Hematopoietic multipotent progenitor cell treated with erythropoietin and hydrocortisone succinate and interleukin-3 and kit ligand, for 15 days (in vitro differentiated cells): ENCODE measurements at regions not wholly inside any gene's neighbourhood (a gene's known extent, or its start where the extent isn't known, plus 50 kb on each side); places are given as distances from the start of the nearest gene placed in this dataset.
"Not testable (repeated sequence)": the region's sequence is repeated elsewhere in the genome, so short reads cannot be mapped to it uniquely, and the experiment has no call there.

ENCODE experiments used
- DNase-seq: peaks from one replicate; pipeline ENCODE4 v3.0.0-alpha.2; 2015; ENCODE audit warnings: low spot score

DNA sequence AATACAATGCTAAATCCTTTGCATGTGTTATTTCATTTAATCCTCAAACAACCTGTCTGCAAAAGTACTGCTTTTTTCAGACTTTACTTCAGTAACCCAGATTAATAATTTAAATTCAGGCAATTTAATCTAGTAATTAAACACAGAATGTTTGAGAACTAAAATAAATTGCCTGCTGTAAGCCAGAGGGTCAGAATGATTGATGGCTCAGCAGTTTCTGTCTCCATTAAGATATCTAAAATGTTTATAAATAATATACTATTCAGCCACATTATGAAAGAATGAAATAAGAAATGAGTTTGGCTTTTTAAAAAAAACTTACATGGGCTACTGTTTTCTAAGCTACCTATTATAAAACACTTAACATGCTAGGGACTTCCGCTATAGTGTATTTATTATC, 846.0 kb downstream of the FAM181B start:
- no peak for DNase-seq

DNA sequence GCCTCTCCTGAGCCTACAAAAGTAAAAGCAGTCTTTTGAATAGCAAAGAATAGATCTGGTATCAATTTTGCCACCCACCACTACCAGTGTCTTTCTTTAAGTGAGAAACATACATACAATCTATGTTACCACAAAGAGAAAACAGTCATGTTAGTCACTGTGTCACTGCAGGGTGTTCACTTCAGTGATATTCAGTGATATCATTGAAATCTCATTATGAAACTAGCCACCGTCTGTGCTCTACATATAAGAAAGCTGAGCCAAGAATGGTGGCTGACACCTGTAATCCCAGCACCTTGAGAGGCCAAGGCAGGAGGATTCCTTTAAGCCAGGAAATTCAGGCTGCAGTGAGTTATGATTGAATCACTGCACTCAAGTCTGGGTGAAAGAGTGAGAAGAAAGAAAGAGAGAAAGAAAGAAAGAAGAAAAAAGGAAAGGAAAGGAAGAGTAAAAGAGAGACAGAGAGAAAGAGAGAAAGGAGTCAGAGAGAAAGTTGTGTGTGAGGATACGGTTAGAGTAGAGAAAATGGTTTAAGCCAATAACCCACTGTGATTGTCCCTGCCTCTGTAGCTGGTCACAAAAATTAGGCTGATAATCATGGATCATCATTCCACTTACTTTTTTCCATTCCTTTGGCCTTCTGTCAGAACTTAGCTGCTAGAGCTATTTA, 847.1 kb downstream of the FAM181B start:
- no peak for DNase-seq

DNA sequence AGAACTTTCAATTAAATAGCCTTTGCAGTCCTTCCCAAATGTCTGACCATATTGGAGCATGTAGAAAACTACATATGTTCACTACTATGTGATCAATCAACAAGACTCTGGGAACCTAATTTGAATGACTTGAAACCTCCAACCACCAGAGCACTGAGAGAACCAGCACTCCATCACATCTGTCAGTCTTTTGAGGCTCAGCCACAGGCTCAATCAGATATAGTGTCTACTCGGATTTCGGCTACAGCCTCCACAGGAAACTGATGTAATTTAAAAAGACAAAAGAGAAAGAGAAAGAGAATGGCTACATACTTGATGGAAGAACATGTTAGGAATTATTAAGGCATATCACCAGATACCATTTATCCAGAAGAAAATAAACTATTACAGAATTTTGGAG, 859.0 kb downstream of the FAM181B start:
- DNase-seq = no peak

DNA sequence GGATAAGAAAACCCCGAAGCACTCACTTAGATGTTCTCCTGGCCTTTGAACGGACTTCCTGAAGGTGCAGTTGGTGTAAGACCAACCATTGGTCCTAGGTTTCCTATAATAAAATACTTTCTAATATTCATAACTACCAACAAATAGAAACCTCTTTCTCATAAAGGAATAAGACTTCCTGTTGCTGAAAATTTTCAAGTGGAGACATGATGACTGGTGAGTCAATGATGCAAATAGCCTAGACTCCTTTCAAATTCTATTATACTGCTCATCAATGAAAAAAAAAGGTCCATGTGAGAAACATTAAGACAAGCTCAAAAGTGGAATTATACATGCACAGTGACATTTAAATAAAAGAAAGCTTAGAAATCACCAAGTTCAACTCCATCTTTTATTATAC, 862.8 kb downstream of the FAM181B start:
- DNase-seq = no peak

DNA sequence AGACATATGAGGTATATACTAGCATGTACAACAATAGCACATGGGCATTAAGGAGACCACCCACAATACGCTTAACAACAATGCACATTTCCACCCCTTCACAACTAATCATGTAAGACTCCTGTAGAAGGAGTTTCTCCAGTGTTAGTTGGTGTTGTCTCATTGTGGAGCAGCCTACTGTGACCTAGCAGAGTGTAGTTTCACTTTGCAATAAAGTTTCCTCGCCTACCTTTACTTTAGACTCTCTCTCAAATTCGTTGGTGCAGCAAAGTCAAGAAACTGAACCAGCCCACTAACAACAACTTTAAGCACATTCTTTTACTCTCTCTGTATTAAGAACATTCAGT, 863.6 kb downstream of the FAM181B start:
- DNase-seq = no peak

DNA sequence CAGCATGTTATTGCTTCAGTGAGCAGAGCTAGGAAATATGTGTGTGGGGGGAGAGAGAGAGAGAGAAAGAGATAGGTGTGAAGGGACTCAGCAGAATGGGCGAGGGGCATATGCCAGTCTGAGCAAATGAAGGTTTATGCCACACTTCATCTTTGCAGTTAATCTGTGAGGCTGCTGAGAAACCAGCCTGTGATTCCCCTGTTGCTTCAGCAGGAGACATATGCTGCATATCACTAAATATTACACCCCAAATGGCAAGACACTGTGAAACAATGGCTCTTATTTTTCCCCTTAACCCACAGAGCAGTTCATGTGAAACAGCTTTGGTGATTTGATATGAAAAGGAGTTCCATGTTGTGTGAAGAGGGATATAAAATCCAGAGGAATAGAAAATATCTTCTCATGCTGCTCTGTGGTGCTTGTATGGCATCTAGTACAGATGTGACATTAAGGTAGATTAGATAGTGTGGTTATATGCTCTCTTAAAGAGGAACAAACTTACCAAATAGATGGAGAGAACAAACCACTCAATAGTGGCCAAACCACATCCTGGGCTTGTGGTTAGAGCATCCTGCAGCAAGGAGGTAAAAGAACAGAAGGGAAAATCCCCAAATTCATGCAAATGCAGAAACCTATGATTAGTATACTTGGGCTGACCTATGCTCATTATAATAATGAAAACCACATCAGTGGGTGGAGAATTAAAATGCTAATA, 864.2 kb downstream of the FAM181B start:
- no peak for DNase-seq

DNA sequence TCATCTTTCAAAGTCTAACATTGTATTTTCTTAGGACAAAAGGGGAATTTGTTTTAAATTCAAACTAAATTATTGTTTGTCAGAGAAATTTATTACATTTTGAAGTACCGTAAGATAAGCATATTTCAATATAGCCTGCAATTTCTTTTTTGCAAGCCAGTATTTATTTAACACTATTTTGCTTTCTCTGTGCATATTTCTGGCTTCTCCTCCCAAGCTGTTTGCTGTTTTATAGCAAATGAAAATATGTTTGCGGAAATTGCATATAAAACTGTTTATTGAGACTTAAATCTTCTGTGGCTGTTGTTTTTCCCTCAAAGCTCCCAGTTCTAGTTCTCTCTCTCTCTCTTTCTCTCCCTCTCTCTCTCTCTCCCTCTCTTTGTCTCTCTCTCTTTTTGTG, 866.8 kb downstream of the FAM181B start:
- DNase-seq = no peak

DNA sequence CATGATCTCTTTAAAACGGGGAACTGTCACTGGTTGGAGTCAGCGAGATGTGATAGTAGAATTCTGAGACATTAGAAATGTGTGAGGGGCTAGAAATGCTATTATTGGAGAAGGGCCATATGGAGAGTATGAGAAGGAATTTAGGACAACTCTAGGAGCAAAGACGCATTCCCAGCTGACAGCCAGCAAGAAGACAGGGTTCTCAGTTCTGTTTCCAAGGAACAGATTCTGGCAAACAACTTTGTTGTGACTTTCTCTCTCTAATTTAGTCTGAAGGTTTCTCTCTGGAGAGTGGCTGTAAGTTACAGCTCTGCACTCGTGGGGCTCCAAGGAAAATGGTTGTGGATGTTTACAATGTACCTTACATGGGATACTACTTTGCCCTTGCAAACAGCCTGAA, 876.3 kb downstream of the FAM181B start:
- no peak for DNase-seq

DNA sequence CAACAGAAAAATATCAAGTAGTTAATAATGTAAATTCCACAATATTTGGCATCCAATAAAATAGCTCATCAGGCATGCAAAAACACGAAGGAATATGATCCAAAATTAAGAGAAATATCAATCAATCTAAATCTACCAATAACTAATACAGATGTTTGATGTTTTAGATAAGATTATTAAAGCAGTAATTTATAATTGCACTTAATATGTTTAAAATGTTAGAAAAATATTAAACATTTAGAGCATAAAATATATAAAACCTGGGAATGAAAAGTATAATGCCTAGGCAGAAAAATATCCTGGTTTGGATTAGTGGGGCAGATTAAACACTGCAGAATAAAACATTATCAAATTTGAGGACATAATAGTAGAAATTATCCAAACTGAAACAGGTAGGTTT, 879.9 kb downstream of the FAM181B start:
- DNase-seq = no peak

DNA sequence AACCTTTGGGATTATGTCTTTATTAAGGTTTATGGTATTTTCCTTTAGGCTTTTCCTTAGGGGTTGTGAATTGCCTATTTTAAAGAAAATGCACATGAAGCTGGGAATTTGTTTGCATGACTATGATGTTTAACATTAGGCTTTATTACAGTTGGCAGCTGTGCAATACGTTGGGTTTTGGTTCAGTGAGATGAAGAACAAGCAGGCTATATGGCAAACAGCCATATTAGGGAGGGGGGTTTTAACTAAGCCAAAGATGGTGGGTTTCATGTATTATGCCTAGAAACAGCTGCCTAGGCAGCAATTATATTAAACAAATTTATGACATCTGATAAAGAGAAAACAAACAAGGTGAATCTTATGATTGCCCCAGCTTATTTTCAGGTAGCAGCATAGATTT, 880.8 kb downstream of the FAM181B start:
- DNase-seq = no peak

DNA sequence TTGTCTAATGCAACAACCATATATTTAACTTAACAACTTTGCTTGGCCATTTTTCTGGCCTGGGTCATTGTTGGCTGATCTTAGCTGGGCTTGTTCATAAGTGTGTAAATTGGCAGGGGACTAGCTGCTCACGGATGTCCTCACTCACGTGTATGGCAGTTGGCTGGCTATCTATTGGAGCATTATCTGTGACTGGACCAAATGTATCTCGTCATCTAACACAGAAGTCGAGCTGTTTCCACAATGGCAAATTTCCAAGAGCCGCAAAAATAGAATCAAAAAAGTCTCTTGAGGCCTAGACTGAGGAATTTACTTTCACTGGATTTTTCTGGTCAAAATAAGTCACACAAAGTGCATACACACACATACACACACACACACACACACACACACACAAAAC, 893.3 kb downstream of the FAM181B start:
- no peak for DNase-seq

DNA sequence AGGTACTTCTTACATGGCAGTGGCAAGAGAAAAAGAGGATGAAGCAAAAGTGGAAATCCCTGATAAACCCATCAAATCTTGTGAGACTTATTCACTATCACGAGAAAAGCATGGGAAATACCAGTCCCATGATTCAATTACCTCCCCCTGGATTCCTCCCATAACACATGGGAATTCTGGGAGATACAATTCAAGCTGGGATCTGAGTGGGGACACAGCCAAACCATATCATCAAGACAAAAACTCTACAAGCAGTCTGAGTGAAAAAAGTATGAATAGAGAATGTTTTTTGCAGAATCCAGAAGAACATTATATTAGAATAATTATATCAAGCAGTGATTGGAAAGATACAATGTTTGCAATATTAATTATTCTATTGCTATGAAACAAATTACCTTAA, 893.7 kb downstream of the FAM181B start:
- no peak for DNase-seq

DNA sequence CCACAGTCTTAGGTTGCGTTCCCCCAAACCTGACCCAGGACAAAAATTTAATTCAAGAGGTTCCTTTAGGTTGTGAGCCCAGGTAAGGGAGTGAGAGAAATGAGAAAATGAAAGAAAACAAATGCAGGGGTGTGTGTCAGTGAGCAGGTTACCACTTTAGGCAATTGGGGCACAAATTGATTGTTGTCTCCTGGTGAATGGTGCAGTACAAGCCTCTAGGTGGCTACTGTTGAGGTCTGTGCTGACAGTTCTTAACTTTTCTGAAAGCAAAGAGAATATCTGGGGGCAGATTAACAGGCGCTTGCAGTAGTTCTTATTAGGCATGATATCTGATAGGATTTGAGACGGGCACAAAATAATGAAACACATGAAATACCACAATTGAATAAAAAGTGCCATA, 894.6 kb downstream of the FAM181B start:
- no peak for DNase-seq

DNA sequence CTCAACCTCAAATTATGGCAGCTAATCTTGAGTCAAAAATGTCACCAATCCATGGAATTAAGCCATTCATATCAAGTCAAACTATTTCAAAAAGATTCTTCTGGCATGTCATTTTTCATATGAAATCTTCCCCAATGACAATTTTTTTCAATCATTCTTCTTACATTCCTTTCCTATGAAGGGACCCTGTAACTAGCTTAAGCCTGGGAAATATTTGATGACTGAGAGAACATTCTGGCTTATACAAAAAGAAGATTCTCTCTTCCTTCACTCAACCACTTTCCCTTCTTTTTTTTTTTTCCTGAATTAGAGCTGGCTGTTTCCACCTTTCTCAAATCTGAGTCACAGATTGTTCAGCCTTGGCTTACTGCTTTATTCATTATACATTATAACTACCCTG, 903.7 kb downstream of the FAM181B start:
- DNase-seq = no peak

DNA sequence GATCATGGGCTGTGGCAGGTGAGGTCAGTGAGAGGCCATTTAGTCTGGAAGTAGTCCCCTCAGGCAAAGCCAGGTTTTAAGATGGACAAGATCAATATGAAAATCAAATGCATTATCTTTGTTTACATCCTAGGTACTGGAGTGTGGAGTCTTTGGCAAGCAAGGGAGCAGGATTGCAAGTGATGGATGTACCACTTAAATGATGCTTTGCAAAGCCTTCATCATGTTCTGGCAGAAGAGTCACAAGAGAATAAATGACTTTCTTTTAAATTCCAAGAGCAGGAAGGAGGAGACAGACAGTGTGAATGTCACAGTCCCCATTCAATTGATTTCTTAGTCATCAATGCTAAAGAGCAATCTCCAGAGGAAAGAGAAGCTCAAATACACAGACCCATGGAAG, 908.3 kb downstream of the FAM181B start:
- no peak for DNase-seq

DNA sequence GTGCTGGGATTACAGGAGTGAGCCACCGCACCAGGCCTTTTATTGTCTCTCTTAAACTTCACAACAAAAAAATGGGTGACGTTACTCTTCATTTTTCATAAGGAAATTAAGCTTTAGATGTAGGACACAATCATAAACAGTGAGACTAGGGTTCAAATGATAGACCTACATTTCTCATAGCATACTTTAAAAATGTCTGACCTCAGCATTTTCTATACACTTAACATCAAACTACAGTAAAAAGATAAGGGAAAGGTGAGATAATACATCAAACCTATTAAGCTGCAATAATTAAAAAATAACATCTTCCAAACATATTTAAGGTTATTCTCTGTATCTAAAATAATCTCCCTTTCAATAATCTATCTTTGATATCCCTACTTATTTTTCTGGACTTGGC, 914.2 kb downstream of the FAM181B start:
- DNase-seq = no peak

DNA sequence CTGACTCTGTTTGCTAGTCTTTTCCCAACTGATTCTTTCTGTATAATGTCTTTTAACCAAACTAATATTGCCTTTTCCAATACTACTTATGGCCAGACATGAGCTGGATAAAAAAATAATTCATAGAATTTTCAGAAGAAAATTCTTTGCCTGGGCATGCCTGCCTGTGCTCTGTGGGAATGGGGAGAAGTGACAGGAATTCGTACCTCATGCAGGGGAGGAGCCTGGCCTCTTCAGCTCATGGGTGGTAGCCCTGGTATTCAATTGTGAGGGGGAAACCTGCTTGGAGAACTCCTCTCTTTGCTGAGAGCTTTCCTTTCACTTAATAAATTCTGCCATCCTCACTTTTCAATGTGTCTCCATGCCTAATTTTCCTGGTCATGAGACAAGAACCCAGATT, 928.8 kb downstream of the FAM181B start:
- no peak for DNase-seq

DNA sequence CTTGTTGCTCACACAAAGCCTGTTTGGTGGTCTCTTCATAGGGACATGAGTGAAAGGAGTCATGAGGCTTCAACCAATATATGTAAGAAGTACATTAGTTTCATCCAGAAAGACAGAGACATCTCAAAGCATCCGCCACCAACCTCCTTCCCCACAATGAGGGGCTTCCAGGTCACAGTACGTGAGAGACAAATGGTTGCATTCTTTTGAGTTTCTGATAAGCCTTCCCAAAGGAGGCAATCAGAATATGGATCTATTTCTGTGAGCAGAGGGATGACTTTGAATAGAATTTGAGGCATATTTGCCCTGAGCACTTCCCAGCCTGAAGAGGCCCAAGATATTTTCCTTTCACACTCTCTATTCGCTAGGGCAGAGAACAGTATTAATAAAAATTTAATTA, 931.1 kb downstream of the FAM181B start:
- no peak for DNase-seq

DNA sequence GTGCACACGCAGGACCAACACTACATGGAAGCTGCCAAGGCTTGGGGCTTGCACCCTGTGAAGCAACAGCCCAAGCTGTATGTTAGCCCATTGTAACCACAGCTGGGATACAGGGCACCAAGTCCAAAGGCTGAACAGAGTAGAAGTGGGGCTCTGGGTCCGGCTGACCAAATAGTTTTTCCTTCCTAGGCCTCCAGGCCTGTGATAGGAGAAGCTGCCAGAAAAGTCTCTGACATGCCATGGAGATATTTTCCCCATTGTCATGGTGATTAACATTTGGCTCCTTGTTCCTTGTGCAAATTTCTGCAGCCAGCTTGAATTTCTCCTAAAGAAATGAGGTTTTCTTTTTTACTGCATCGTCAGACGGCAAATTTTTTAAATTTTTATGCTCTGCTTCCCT, 941.2 kb downstream of the FAM181B start:
- no peak for DNase-seq

DNA sequence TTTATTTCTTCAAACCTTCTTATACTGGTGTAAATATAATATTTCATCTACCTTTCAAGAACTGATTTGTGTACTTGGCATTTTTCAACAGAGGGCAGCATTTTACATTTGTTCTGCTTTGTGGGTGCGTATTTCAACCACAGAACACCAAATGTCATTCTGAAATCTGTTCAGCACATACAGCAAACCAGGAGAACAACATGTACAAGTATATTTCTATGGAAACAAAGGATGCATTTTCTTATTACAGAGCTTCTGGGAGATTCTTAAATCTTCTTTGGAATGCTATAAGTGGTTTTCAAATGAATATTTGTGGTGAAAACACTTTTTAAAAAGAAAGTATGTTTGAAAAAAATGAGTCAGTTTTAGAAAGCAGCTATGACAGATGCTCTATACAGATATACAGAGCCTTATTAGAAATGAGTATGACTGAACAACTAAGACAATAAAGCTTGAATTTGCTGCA, 946.0 kb downstream of the FAM181B start:
- DNase-seq = no peak

DNA sequence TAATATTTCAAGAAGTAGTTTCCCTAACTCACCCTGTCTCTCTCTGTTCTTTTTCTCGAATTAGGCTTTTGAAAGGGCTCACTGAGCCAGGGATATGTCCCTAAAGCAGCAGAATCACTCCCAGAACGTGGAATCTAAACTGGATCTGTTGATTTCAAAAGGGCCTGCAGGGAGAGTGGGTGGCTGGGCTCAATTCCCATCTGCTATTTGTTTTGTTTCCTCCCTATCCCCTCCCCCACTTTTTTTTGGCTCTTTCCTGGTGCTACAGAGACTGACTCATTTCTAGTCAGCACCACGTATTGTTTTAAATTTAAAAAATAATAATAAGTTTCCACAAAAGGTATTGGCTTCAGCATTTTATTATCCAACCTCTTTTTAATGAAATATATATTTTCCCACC, 961.5 kb downstream of the FAM181B start:
- DNase-seq = no peak

DNA sequence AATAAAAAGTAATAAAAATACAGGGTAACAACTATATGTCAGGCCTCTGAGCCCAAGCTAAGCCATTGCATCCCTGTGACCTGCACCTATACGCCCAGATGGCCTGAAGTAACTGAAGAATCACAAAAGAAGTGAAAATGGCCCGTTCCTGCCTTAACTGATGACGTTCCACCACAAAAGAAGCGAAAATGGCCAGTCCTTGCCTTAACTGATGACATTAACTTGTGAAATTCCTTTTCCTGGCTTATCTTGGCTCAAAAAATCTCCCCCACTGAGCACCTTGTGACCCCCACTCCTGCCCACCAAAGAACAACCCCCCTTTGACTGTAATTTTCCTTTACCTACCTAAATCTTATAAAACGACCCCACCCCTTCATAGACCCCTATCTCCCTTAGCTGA, 963.8 kb downstream of the FAM181B start:
- not testable (repeated sequence) for DNase-seq

DNA sequence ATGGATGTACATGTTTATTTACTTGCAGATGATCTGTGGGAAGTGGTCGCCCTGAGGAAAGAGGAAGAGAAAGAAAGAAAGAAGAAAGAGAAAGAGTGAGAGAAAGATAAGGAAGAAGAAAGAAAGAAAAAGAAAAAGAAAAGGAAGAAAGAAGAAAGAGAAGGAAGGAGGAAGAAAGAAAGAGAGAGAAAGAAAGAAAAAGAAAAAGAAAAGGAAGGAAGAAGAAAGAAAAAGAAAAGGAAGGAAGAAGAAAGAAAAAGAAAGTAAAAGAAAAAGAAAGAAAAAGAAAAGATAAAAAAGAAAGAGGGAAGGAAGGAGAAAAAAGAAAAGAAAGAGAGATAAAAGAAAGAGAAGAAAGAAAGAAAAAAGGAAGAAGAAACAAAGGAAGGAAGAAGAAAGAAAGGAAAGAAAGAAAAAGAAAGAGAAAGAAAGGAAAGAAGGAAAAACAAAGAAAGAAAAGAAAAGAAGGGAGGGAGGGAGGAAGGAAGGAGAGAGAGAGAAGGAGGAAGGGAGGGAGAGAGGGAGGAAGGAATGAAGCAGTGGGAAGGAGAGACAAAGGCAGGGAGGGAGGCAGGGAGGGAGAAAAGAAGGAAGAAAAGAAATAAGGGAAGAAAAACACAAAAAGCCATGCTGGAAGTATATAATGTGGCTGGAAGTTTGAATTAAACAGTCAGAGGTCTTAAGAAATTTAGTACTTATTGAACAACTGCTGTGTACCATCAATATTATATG, 976.6 kb downstream of the FAM181B start:
- no peak for DNase-seq
